Dermis microvascular lymphatic vessel endothelial cell (primary cell): ENCODE measurements at regions not wholly inside any gene's neighbourhood (a gene's known extent, or its start where the extent isn't known, plus 50 kb on each side); places are given as distances from the start of the nearest gene placed in this dataset.
A peak's percentile ranks its signal among the peaks of the same experiment; 100 is the strongest.

Source experiments
- DNase-seq, 2 donors: peaks; one replicate each; pipeline versions ENCODE4 v3.0.0 to v3.0.0-alpha.2; 2010; ENCODE audit warnings: low read depth in 2 of 2

GRCh38 chr9:21561502-21561901, 79.4 kb upstream of the IFNE start:
- no peak for DNase-seq

GRCh38 chr9:21564175-21564574, 82.1 kb upstream of the IFNE start:
- DNase-seq: no peak

GRCh38 chr9:21565155-21565554, 83.0 kb upstream of the IFNE start:
- no peak for DNase-seq

- no peak for DNase-seq
Measured at GRCh38 chr9:21567926-21568325, 85.8 kb upstream of the IFNE start.

GRCh38 chr9:21568484-21568883, 86.4 kb upstream of the IFNE start:
- DNase-seq: peak in 1 of 2 donors; percentile 71

- DNase-seq: no peak
Measured at GRCh38 chr9:21569721-21570120, 87.6 kb upstream of the IFNE start.

GRCh38 chr9:21570643-21571275, 88.6 kb upstream of the IFNE start:
- no peak for DNase-seq

- no peak for DNase-seq
Measured at GRCh38 chr9:21574261-21574660, 92.1 kb upstream of the IFNE start.

- peak in 1 of 2 donors; percentile 82 for DNase-seq
Measured at GRCh38 chr9:21576331-21577189, 94.4 kb upstream of the IFNE start.

- no peak for DNase-seq
Measured at GRCh38 chr9:21579247-21579671, 97.1 kb upstream of the IFNE start.

GRCh38 chr9:21579743-21580142, 97.6 kb upstream of the IFNE start:
- DNase-seq: no peak

- DNase-seq: peak in 1 of 2 donors; percentile 67
Measured at GRCh38 chr9:21580636-21581378, 98.7 kb upstream of the IFNE start.

GRCh38 chr9:21583628-21584377, 101.7 kb upstream of the IFNE start:
- DNase-seq: no peak

- no peak for DNase-seq
Measured at GRCh38 chr9:21584890-21585289, 102.8 kb upstream of the IFNE start.

GRCh38 chr9:21585756-21586752, 103.9 kb upstream of the IFNE start:
- no peak for DNase-seq

GRCh38 chr9:21589344-21590056, 107.4 kb upstream of the IFNE start:
- DNase-seq: no peak

- DNase-seq: no peak
Measured at GRCh38 chr9:21590058-21590996, 108.2 kb upstream of the IFNE start.

- peak; percentile 24 to 94 for DNase-seq
Measured at GRCh38 chr9:21591221-21592062, 109.3 kb upstream of the IFNE start.
